ENCODE measurements at regions not wholly inside any gene's neighbourhood (a gene's known extent, or its start where the extent isn't known, plus 50 kb on each side); places are given as distances from the start of the nearest gene placed in this dataset.

- Mint-ChIP-seq H3K9me3 (ENCODE audit: low read depth) (no peaks in the 10 kb centered on the region), H3K27me3 (peaks cover 43% of the 10 kb centered on the region), H3K36me3 (no peaks in the 10 kb centered on the region), H3K4me1 (no peaks in the 10 kb centered on the region), H3K27ac (no peak overlapping the region), H3K4me3 (no peak overlapping the region)
- DNase-seq (no peak), ATAC-seq (no peak)
- CTCF ChIA-PET, result interaction anchor here (1.5 kb wide), 1 partner anchor 18 kb away, joined by 4 read pairs; no protein-coding TSS in a partner anchor
Observed at GRCh38 chr15:66843581-66843980, 141.5 kb downstream of the SMAD6 start.

GRCh38 chr15:66844041-66844746 is 142.2 kb downstream of the SMAD6 start:
- CTCF ChIA-PET, result interaction anchor here (1.5 kb wide), 1 partner anchor 17 kb away, joined by 4 read pairs; no protein-coding TSS in a partner anchor
- Mint-ChIP-seq H3K36me3 (no peaks in the 10 kb centered on the region), H3K4me1 (no peaks in the 10 kb centered on the region), H3K27me3 (peaks cover 43% of the 10 kb centered on the region), H3K9me3 (ENCODE audit: low read depth) (no peaks in the 10 kb centered on the region), H3K4me3 (no peak overlapping the region), H3K27ac (no peak overlapping the region)
- ATAC-seq (no peak), DNase-seq (no peak)

GRCh38 chr15:66844747-66845145 is 142.7 kb downstream of the SMAD6 start:
- no peak for DNase-seq
- ATAC-seq, result no peak
- no peaks in the 10 kb centered on the region for H3K4me1 Mint-ChIP-seq
- H3K9me3 Mint-ChIP-seq (ENCODE audit: low read depth), result no peaks in the 10 kb centered on the region
- no peak overlapping the region for H3K27ac Mint-ChIP-seq
- peaks cover 43% of the 10 kb centered on the region for H3K27me3 Mint-ChIP-seq
- no peak overlapping the region for H3K4me3 Mint-ChIP-seq
- no peaks in the 10 kb centered on the region for H3K36me3 Mint-ChIP-seq
- CTCF ChIA-PET, result no interaction called here

GRCh38 chr15:66845266-66845785 is 143.3 kb downstream of the SMAD6 start:
- Mint-ChIP-seq H3K36me3 (no peaks in the 10 kb centered on the region), H3K4me1 (no peaks in the 10 kb centered on the region), H3K27ac (no peak overlapping the region), H3K9me3 (ENCODE audit: low read depth) (no peaks in the 10 kb centered on the region), H3K4me3 (no peak overlapping the region), H3K27me3 (peaks cover 43% of the 10 kb centered on the region)
- CTCF ChIA-PET, result interaction anchor here (0.7 kb wide), 1 partner anchor 11 kb away, joined by 3 read pairs; no protein-coding TSS in a partner anchor
- ATAC-seq, result no peak
- no peak for DNase-seq

GRCh38 chr15:66846031-66846430 is 144.0 kb downstream of the SMAD6 start:
- Mint-ChIP-seq H3K27ac (no peak overlapping the region), H3K36me3 (no peaks in the 10 kb centered on the region), H3K9me3 (ENCODE audit: low read depth) (no peaks in the 10 kb centered on the region), H3K4me3 (no peak overlapping the region), H3K27me3 (peaks cover 38% of the 10 kb centered on the region), H3K4me1 (peaks cover under 1% of the 10 kb centered on the region)
- ATAC-seq, result no peak
- DNase-seq, result no peak
- CTCF ChIA-PET, result interaction anchor here (0.7 kb wide), 1 partner anchor 10 kb away, joined by 3 read pairs; no protein-coding TSS in a partner anchor

GRCh38 chr15:66846811-66847210 is 144.8 kb downstream of the SMAD6 start:
- Mint-ChIP-seq H3K36me3 (no peaks in the 10 kb centered on the region), H3K9me3 (ENCODE audit: low read depth) (no peaks in the 10 kb centered on the region), H3K4me1 (peaks cover 4% of the 10 kb centered on the region), H3K27me3 (peaks cover 32% of the 10 kb centered on the region), H3K4me3 (no peak overlapping the region), H3K27ac (no peak overlapping the region)
- ATAC-seq, result no peak
- CTCF ChIA-PET, result no interaction called here
- DNase-seq, result no peak

- no peak for DNase-seq
- no peaks in the 10 kb centered on the region for H3K9me3 Mint-ChIP-seq (ENCODE audit: low read depth)
- peaks cover 35% of the 10 kb centered on the region for H3K27me3 Mint-ChIP-seq
- CTCF ChIA-PET, result no interaction called here
- H3K4me1 Mint-ChIP-seq, result peaks cover 4% of the 10 kb centered on the region
- H3K36me3 Mint-ChIP-seq, result no peaks in the 10 kb centered on the region
- no peak for ATAC-seq
- H3K4me3 Mint-ChIP-seq, result no peak overlapping the region
- no peak overlapping the region for H3K27ac Mint-ChIP-seq
Observed at GRCh38 chr15:66847565-66847991, 145.5 kb downstream of the SMAD6 start.

- CTCF ChIA-PET, result interaction anchor here (5.4 kb wide), 1 partner anchor 246 kb away, joined by 77 read pairs; no protein-coding TSS in a partner anchor
- Mint-ChIP-seq H3K27ac (no peak overlapping the region), H3K4me1 (peaks cover 4% of the 10 kb centered on the region), H3K9me3 (ENCODE audit: low read depth) (no peaks in the 10 kb centered on the region), H3K36me3 (no peaks in the 10 kb centered on the region), H3K27me3 (peaks cover 34% of the 10 kb centered on the region), H3K4me3 (no peak overlapping the region)
- no peak for ATAC-seq
- peak; percentile 29 for DNase-seq
Observed at GRCh38 chr15:66848116-66848515, 146.1 kb downstream of the SMAD6 start.

- Mint-ChIP-seq H3K27ac (no peak overlapping the region), H3K9me3 (ENCODE audit: low read depth) (no peaks in the 10 kb centered on the region), H3K36me3 (no peaks in the 10 kb centered on the region), H3K27me3 (peaks cover 26% of the 10 kb centered on the region), H3K4me3 (no peak overlapping the region), H3K4me1 (peaks cover 4% of the 10 kb centered on the region)
- CTCF ChIA-PET, result interaction anchor here (1.8 to 5.4 kb wide), 2 partner anchors 19 to 246 kb away, joined by 5 to 77 read pairs; no protein-coding TSS in a partner anchor
- DNase-seq, result peak; percentile 33
- no peak for ATAC-seq
Observed at GRCh38 chr15:66848686-66849392, 146.8 kb downstream of the SMAD6 start.

- Mint-ChIP-seq H3K9me3 (ENCODE audit: low read depth) (no peaks in the 10 kb centered on the region), H3K27ac (no peak overlapping the region), H3K27me3 (peaks cover 21% of the 10 kb centered on the region), H3K4me1 (peaks cover 4% of the 10 kb centered on the region), H3K36me3 (no peaks in the 10 kb centered on the region), H3K4me3 (no peak overlapping the region)
- CTCF ChIA-PET, result interaction anchor here (1.8 to 5.4 kb wide), 2 partner anchors 18 to 247 kb away, joined by 5 to 77 read pairs; no protein-coding TSS in a partner anchor
- DNase-seq (no peak), ATAC-seq (no peak)
Observed at GRCh38 chr15:66849393-66849745, 147.3 kb downstream of the SMAD6 start.

- Mint-ChIP-seq H3K36me3 (no peaks in the 10 kb centered on the region), H3K4me1 (peaks cover 4% of the 10 kb centered on the region), H3K27me3 (peaks cover 18% of the 10 kb centered on the region), H3K27ac (no peak overlapping the region), H3K9me3 (ENCODE audit: low read depth) (no peaks in the 10 kb centered on the region), H3K4me3 (no peak overlapping the region)
- CTCF ChIA-PET, result interaction anchor here (1.8 to 5.4 kb wide), 3 partner anchors 18 to 247 kb away, joined by 5 to 77 read pairs (median 10); no protein-coding TSS in a partner anchor
- DNase-seq (no peak), ATAC-seq (no peak)
Observed at GRCh38 chr15:66849746-66850077, 147.7 kb downstream of the SMAD6 start.

GRCh38 chr15:66850078-66850991 is 148.3 kb downstream of the SMAD6 start:
- peaks cover 21% of the 10 kb centered on the region for H3K27me3 Mint-ChIP-seq
- ATAC-seq, result no peak
- H3K27ac Mint-ChIP-seq, result no peak overlapping the region
- H3K36me3 Mint-ChIP-seq, result no peaks in the 10 kb centered on the region
- H3K4me1 Mint-ChIP-seq, result peaks cover 4% of the 10 kb centered on the region
- CTCF ChIA-PET, result interaction anchor here (1.2 to 5.4 kb wide), 18 partner anchors 9 to 262 kb away, joined by 3 to 77 read pairs (median 6); no protein-coding TSS in a partner anchor
- peak; percentile 33 for DNase-seq
- no peak overlapping the region for H3K4me3 Mint-ChIP-seq
- H3K9me3 Mint-ChIP-seq (ENCODE audit: low read depth), result no peaks in the 10 kb centered on the region

GRCh38 chr15:66850996-66851310 is 148.9 kb downstream of the SMAD6 start:
- CTCF ChIA-PET, result interaction anchor here (0.7 to 5.4 kb wide), 27 partner anchors 10 to 503 kb away, joined by 3 to 77 read pairs (median 5); no protein-coding TSS in a partner anchor
- DNase-seq (no peak), ATAC-seq (no peak)
- Mint-ChIP-seq H3K4me1 (peaks cover 4% of the 10 kb centered on the region), H3K36me3 (no peaks in the 10 kb centered on the region), H3K27ac (no peak overlapping the region), H3K27me3 (peaks cover 23% of the 10 kb centered on the region), H3K4me3 (no peak overlapping the region), H3K9me3 (ENCODE audit: low read depth) (no peaks in the 10 kb centered on the region)

Data from activated CD8-positive, alpha-beta memory T cell treated with anti-CD3 and anti-CD28 coated beads, Interleukin-2, amount 10 ng/mL, durations not matched to agents 7 days and 5 days (primary cell).